GM19238 (cell line): ENCODE measurements at regions not wholly inside any gene's neighbourhood (a gene's known extent, or its start where the extent isn't known, plus 50 kb on each side); places are given as distances from the start of the nearest gene placed in this dataset.

Source experiments
- DNase-seq: peaks from one replicate; pipeline ENCODE4 v3.0.0; 2011; ENCODE audit warnings: low spot score; ENCODE audit not compliant: insufficient read length

GRCh38 chr9:1951446-1951845, 63.7 kb upstream of the SMARCA2 start:
- DNase-seq = no peak

- DNase-seq = no peak
Measured at GRCh38 chr9:1952001-1952400, 63.1 kb upstream of the SMARCA2 start.

- DNase-seq = no peak
Measured at GRCh38 chr9:1954238-1954637, 60.9 kb upstream of the SMARCA2 start.

GRCh38 chr9:1956958-1957357, 58.2 kb upstream of the SMARCA2 start:
- no peak for DNase-seq

- DNase-seq = no peak
Measured at GRCh38 chr9:1957856-1958255, 57.3 kb upstream of the SMARCA2 start.

GRCh38 chr9:1959371-1959770, 55.8 kb upstream of the SMARCA2 start:
- DNase-seq = no peak

GRCh38 chr9:1960342-1961042, 54.7 kb upstream of the SMARCA2 start:
- no peak for DNase-seq

- DNase-seq = no peak
Measured at GRCh38 chr9:1962122-1962521, 53.0 kb upstream of the SMARCA2 start.

GRCh38 chr9:1962588-1963106, 52.5 kb upstream of the SMARCA2 start:
- DNase-seq = no peak

- no peak for DNase-seq
Measured at GRCh38 chr9:1964093-1964492, 51.1 kb upstream of the SMARCA2 start.
